GM13976 (cell line): ENCODE measurements at regions not wholly inside any gene's neighbourhood (a gene's known extent, or its start where the extent isn't known, plus 50 kb on each side); places are given as distances from the start of the nearest gene placed in this dataset.

Experiments used
- DNase-seq: peaks from one replicate; pipeline ENCODE4 v3.0.0; 2012; ENCODE audit warnings: low spot score
- in situ Hi-C: fragments of 300-500 bp; cut with MboI; formaldehyde crosslinking; loops from one replicate; pipeline ENCODE4 v1.12.0; 2022; ENCODE audit warnings: low sequenced_read_pairs, mixed read lengths, inconsistent platforms; ENCODE audit not compliant: unreplicated experiment
- TF ChIP-seq, protein P1 (sequence below): IDR thresholded peaks from 2 replicates; pipeline ENCODE4 v1.5.1; 2012; ENCODE audit warnings: borderline replicate concordance, mild to moderate bottlenecking; ENCODE audit not compliant: insufficient read depth; ENCODE audit errors: extremely low read depth, missing control alignments, control extremely low read depth

GRCh38 chr22:49195636-49196035 lies 632.0 kb downstream of the BRD1 start:
- in situ Hi-C loops, result no loop called here
- TF ChIP-seq, protein P1, sequence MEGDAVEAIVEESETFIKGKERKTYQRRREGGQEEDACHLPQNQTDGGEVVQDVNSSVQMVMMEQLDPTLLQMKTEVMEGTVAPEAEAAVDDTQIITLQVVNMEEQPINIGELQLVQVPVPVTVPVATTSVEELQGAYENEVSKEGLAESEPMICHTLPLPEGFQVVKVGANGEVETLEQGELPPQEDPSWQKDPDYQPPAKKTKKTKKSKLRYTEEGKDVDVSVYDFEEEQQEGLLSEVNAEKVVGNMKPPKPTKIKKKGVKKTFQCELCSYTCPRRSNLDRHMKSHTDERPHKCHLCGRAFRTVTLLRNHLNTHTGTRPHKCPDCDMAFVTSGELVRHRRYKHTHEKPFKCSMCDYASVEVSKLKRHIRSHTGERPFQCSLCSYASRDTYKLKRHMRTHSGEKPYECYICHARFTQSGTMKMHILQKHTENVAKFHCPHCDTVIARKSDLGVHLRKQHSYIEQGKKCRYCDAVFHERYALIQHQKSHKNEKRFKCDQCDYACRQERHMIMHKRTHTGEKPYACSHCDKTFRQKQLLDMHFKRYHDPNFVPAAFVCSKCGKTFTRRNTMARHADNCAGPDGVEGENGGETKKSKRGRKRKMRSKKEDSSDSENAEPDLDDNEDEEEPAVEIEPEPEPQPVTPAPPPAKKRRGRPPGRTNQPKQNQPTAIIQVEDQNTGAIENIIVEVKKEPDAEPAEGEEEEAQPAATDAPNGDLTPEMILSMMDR, result no peak
- DNase-seq, result no peak

- TF ChIP-seq, protein P1, result no peak
- no peak for DNase-seq
- in situ Hi-C loops, result no loop called here
These were observed 633.7 kb downstream of the BRD1 start for GRCh38 chr22:49193901-49194465.

- in situ Hi-C loops, result no loop called here
- TF ChIP-seq, protein P1, result no peak
These were observed 634.3 kb downstream of the BRD1 start for GRCh38 chr22:49193348-49193747.

DNA sequence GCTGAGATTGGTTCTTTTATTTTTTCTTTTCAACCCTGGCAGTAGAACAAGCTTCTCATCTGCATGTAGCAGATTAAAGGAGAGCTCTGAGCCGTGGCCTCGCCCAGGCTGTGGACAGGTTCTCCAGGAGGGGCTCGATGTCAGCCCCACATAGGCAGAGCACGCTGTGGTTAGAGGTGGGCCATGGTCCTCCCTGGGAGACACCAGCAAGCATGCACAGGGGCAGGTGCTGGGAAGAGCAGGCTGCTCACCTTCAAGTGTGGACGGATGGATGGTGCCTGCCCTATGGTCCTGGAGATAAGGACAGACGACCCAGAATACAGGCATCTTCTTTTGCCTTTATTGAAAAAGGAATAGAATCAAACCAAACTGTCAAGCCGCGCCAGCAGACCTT lies 634.8 kb downstream of the BRD1 start:
- in situ Hi-C loops, result no loop called here
- TF ChIP-seq, protein P1, result no peak

More at GRCh38 chr22:49193348-49193747, 634.3 kb downstream of the BRD1 start:
- DNase-seq, result no peak

GRCh38 chr22:49192180-49192856 lies 635.4 kb downstream of the BRD1 start:
- TF ChIP-seq, protein P1, result no peak
- no peak for DNase-seq
- in situ Hi-C loops, result no loop called here

More for the DNA sequence above, 634.8 kb downstream of the BRD1 start:
- DNase-seq, result no peak

DNA sequence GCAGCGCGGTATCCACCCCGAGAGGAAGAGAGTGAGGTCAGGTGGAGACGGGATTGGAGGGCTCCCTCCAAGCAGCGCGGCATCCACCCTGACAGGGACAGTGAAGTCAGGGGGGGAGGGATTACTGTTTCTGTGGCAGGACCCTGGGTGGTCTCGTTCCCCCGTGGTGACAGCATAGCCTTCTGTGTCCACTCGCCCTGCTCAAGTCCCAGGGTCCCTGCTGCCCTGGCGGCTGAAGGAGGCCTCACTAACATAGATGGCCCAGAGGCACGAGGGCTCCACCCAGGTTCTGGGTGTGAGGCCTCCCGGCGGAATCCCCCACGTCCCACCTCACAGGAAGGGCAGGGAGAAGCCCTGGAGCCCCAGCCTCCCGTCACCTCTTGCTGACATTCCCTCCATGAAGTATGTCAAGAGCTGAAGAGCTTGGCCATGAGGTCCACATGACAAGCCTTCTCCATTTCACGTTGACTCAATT lies 636.1 kb downstream of the BRD1 start:
- TF ChIP-seq, protein P1, result no peak
- in situ Hi-C loops, result no loop called here
- DNase-seq, result no peak
